CD14-positive monocyte (primary cell): ENCODE measurements at regions not wholly inside any gene's neighbourhood (a gene's known extent, or its start where the extent isn't known, plus 50 kb on each side); places are given as distances from the start of the nearest gene placed in this dataset.

Source experiments
- DNase-seq, 3 donors: peaks; one replicate each; pipeline ENCODE4 v3.0.0-alpha.2; 2011 to 2022
- H2AFZ ChIP-seq: 2 replicates; pipeline ENCODE4 v1.6.0; 2012; ENCODE audit warnings: mild to moderate bottlenecking, low read depth, low read length, inconsistent platforms; ENCODE audit not compliant: insufficient read depth, poor library complexity, severe bottlenecking
- H3K27ac ChIP-seq, 2 donors: 1 replicate in 1 of 2; 2 replicates in 1 of 2; pipeline ENCODE4 v1.5.1; 2012 to 2013; ENCODE audit warnings: low read length in 2 of 2, control low read depth in 1 of 2, inconsistent platforms in 1 of 2, low read depth in 1 of 2, mild to moderate bottlenecking in 1 of 2
- H3K27me3 ChIP-seq, 2 donors: one replicate each; pipeline versions ENCODE4 v1.6.0 to v1.6.1; 2011 to 2013; ENCODE audit warnings: low read length in 2 of 2; ENCODE audit not compliant: control insufficient read depth in 2 of 2, insufficient read depth in 2 of 2
- H3K36me3 ChIP-seq, 2 donors: replicated peaks in 1 of 2; 1 replicate in 1 of 2; 2 replicates in 1 of 2; pipeline versions ENCODE4 v1.5.1 to v1.6.1; 2012 to 2013; ENCODE audit warnings: low read length in 2 of 2, control low read depth in 1 of 2, inconsistent platforms in 1 of 2, mild to moderate bottlenecking in 1 of 2; ENCODE audit not compliant: insufficient read depth in 2 of 2, control insufficient read depth in 1 of 2
- H3K4me1 ChIP-seq, 2 donors: 1 replicate in 1 of 2; 2 replicates in 1 of 2; pipeline versions ENCODE4 v1.5.1 to v1.6.1; 2012 to 2013; ENCODE audit warnings: low read length in 2 of 2, control low read depth in 1 of 2, inconsistent platforms in 1 of 2, mild to moderate bottlenecking in 1 of 2, moderate library complexity in 1 of 2; ENCODE audit not compliant: insufficient read depth in 2 of 2, control insufficient read depth in 1 of 2
- H3K4me2 ChIP-seq: replicated peaks from 2 replicates; pipeline ENCODE3; 2012; ENCODE audit warnings: low read length, moderate library complexity, mild to moderate bottlenecking; ENCODE audit not compliant: poor library complexity, severe bottlenecking; ENCODE audit errors: extremely low read depth
- H3K4me3 ChIP-seq, 3 experiments: fragments of 200-600 bp in 1 of 3; sonication (generic) in 1 of 3; replicated peaks in 1 of 3; 1 replicate in 2 of 3; 2 replicates in 1 of 3; pipeline ENCODE4 v1.5.1; 2011 to 2013; ENCODE audit warnings: low read length in 3 of 3, mild to moderate bottlenecking in 3 of 3, control low read depth in 2 of 3, low read depth in 2 of 3, inconsistent platforms in 1 of 3, moderate library complexity in 1 of 3
- H3K79me2 ChIP-seq: 2 replicates; pipeline ENCODE4 v1.6.0; 2012; ENCODE audit warnings: mild to moderate bottlenecking, control low read depth, inconsistent platforms, low read length, moderate library complexity; ENCODE audit not compliant: insufficient read depth
- H3K9ac ChIP-seq: 2 replicates; pipeline ENCODE4 v1.6.0; 2017; ENCODE audit warnings: low read length, mild to moderate bottlenecking; ENCODE audit not compliant: insufficient read depth, poor library complexity, severe bottlenecking
- H3K9me3 ChIP-seq, 2 donors: replicated peaks in 1 of 2; 1 replicate in 1 of 2; 2 replicates in 1 of 2; pipeline versions ENCODE4 v1.5.1 to v1.6.1; 2012 to 2013; ENCODE audit warnings: low read length in 2 of 2, control low read depth in 1 of 2; ENCODE audit not compliant: control insufficient read depth in 1 of 2, insufficient read depth in 1 of 2
- H4K20me1 ChIP-seq: 2 replicates; pipeline ENCODE4 v1.6.0; 2012; ENCODE audit warnings: mild to moderate bottlenecking, low read length, control low read depth, moderate library complexity; ENCODE audit not compliant: insufficient read depth
- H3K27ac Mint-ChIP-seq, 7 donors: one replicate each; pipeline ENCODE4 v1.8.0; 2020; ENCODE audit warnings: mild to moderate bottlenecking in 7 of 7, mixed read lengths in 7 of 7, moderate library complexity in 6 of 7, inconsistent platforms in 2 of 7
- H3K27me3 Mint-ChIP-seq, 3 donors: one replicate each; pipeline ENCODE4 v1.8.0; 2021 to 2022; ENCODE audit warnings: low read depth in 3 of 3, mild to moderate bottlenecking in 3 of 3, mixed read lengths in 3 of 3, moderate library complexity in 3 of 3, inconsistent platforms in 1 of 3
- H3K36me3 Mint-ChIP-seq, 2 donors: one replicate each; pipeline ENCODE4 v1.8.0; 2020; ENCODE audit warnings: mixed read lengths in 2 of 2, inconsistent platforms in 1 of 2, mild to moderate bottlenecking in 1 of 2
- H3K4me1 Mint-ChIP-seq: one replicate; pipeline ENCODE4 v1.8.0; 2020; ENCODE audit warnings: mild to moderate bottlenecking, mixed read lengths
- H3K4me3 Mint-ChIP-seq, 2 donors: one replicate each; pipeline ENCODE4 v1.8.0; 2020; ENCODE audit warnings: mild to moderate bottlenecking in 2 of 2, mixed read lengths in 2 of 2, moderate library complexity in 1 of 2
- H3K9me3 Mint-ChIP-seq, 7 donors: one replicate each; pipeline ENCODE4 v1.8.0; 2020 to 2022; ENCODE audit warnings: mixed read lengths in 7 of 7, mild to moderate bottlenecking in 6 of 7, moderate library complexity in 6 of 7, inconsistent platforms in 2 of 7
- CTCF ChIP-seq: fragments of 200-600 bp; IDR thresholded peaks from one replicate; pipeline ENCODE4 v1.8.0; 2022; ENCODE audit warnings: antibody characterized with exemption, mild to moderate bottlenecking
- WGBS: methylation state at CpG from one replicate; pipeline ENCODE4 v1.1.5; 2013; ENCODE audit warnings: missing lambda C conversion rate; ENCODE audit not compliant: insufficient coverage; 5-methylcytosine and 5-hydroxymethylcytosine counted together
- intact Hi-C, 2 donors: fragments of 100-400 bp; cut with micrococcal nuclease; formaldehyde crosslinking; loops; one replicate each; pipeline versions ENCODE4 v1.15.0 to v1.15.1; 2023

GRCh38 chr18:2304378-2305175 lies 266.7 kb downstream of the METTL4 start:
- H2AFZ ChIP-seq, result no peak overlapping the region
- intact Hi-C loops, result no loop called here
- H3K36me3 ChIP-seq, result no peaks in the 10 kb centered on the region
- no peaks in the 10 kb centered on the region for H4K20me1 ChIP-seq
- no peak overlapping the region for H3K4me3 Mint-ChIP-seq
- no peak for TF ChIP-seq CTCF
- H3K9me3 ChIP-seq, result no peaks in the 10 kb centered on the region
- WGBS, result no CpG with 5 or more reads among the region's 2 CpGs
- DNase-seq, result no peak
- H3K4me1 Mint-ChIP-seq, result no peaks in the 10 kb centered on the region
- no peak overlapping the region for H3K9ac ChIP-seq
- H3K27ac ChIP-seq, result no peak overlapping the region
- H3K27me3 Mint-ChIP-seq, result peaks cover 9 to 25% (median 10%) of the 10 kb centered on the region in 3 donors
- no peak overlapping the region for H3K4me2 ChIP-seq
- no peak overlapping the region for H3K4me3 ChIP-seq
- peaks cover 0 to 2% (median 0%) of the 10 kb centered on the region in 7 donors for H3K9me3 Mint-ChIP-seq
- no peak overlapping the region for H3K27ac Mint-ChIP-seq
- peaks cover 0 to 4% of the 10 kb centered on the region in 2 donors for H3K27me3 ChIP-seq
- no peaks in the 10 kb centered on the region for H3K36me3 Mint-ChIP-seq
- H3K79me2 ChIP-seq, result no peaks in the 10 kb centered on the region
- no peaks in the 10 kb centered on the region for H3K4me1 ChIP-seq

- Mint-ChIP-seq H3K27ac (peak overlapping the region in 1 of 7 donors; percentile 5), H3K4me3 (no peak overlapping the region), H3K36me3 (no peaks in the 10 kb centered on the region), H3K9me3 (peaks cover 0 to 3% (median 0%) of the 10 kb centered on the region in 7 donors), H3K4me1 (no peaks in the 10 kb centered on the region), H3K27me3 (peaks cover 8 to 23% (median 8%) of the 10 kb centered on the region in 3 donors)
- no peak for DNase-seq
- no peak overlapping the region for H3K4me3 ChIP-seq
- H3K9ac ChIP-seq, result no peak overlapping the region
- H3K4me2 ChIP-seq, result no peak overlapping the region
- TF ChIP-seq CTCF, result no peak
- H3K4me1 ChIP-seq, result no peaks in the 10 kb centered on the region
- no peaks in the 10 kb centered on the region for H3K36me3 ChIP-seq
- H3K27me3 ChIP-seq, result peaks cover 0 to 4% of the 10 kb centered on the region in 2 donors
- no peak overlapping the region for H2AFZ ChIP-seq
- H4K20me1 ChIP-seq, result no peaks in the 10 kb centered on the region
- no peaks in the 10 kb centered on the region for H3K9me3 ChIP-seq
- intact Hi-C loops, result no loop called here
- no peak overlapping the region for H3K27ac ChIP-seq
- H3K79me2 ChIP-seq, result no peaks in the 10 kb centered on the region
Measured at GRCh38 chr18:2306606-2307005, 264.7 kb downstream of the METTL4 start.
